Fibroblast of lung (primary cell): ENCODE measurements at regions not wholly inside any gene's neighbourhood (a gene's known extent, or its start where the extent isn't known, plus 50 kb on each side); places are given as distances from the start of the nearest gene placed in this dataset.
A peak's percentile ranks its signal among the peaks of the same experiment; 100 is the strongest.

Experiments used
- DNase-seq, 2 donors: peaks; one replicate each; pipeline versions ENCODE4 v3.0.0 to v3.0.0-alpha.2; 2010; ENCODE audit warnings: low read depth in 2 of 2
- H2AFZ ChIP-seq: 2 replicates; pipeline ENCODE4 v1.5.1; 2012; ENCODE audit warnings: low read length, control low read depth, inconsistent platforms
- H3K27ac ChIP-seq: 2 replicates; pipeline ENCODE4 v1.5.1; 2011; ENCODE audit warnings: low read length, control low read depth; ENCODE audit not compliant: insufficient read depth
- H3K27me3 ChIP-seq: 2 replicates; pipeline ENCODE4 v1.5.1; 2011; ENCODE audit warnings: mild to moderate bottlenecking, low read length; ENCODE audit not compliant: control insufficient read depth, insufficient read depth
- H3K36me3 ChIP-seq: 2 replicates; pipeline ENCODE4 v1.5.1; 2011; ENCODE audit warnings: low read length; ENCODE audit not compliant: control insufficient read depth, insufficient read depth
- H3K4me1 ChIP-seq: 2 replicates; pipeline ENCODE4 v1.5.1; 2011; ENCODE audit warnings: low read length; ENCODE audit not compliant: control insufficient read depth, insufficient read depth; ENCODE audit errors: extremely low read depth
- H3K4me2 ChIP-seq: 2 replicates; pipeline ENCODE4 v1.5.1; 2011; ENCODE audit warnings: low read length, control low read depth; ENCODE audit not compliant: insufficient read depth; ENCODE audit errors: extremely low read depth
- H3K4me3 ChIP-seq, 4 experiments: fragments of 200-600 bp in 1 of 4; sonication (generic) in 1 of 4; replicated peaks in 1 of 4; 2 replicates each; pipeline ENCODE4 v1.5.1; 2011 to 2016; ENCODE audit warnings: low read length in 4 of 4, low read depth in 3 of 4, mild to moderate bottlenecking in 3 of 4, control low read depth in 2 of 4, inconsistent platforms in 1 of 4, mixed read lengths in 1 of 4; ENCODE audit not compliant: insufficient read depth in 1 of 4; ENCODE audit errors: control extremely low read depth in 1 of 4
- H3K79me2 ChIP-seq: 2 replicates; pipeline ENCODE4 v1.5.1; 2012; ENCODE audit warnings: mild to moderate bottlenecking, low read length, inconsistent platforms; ENCODE audit not compliant: control insufficient read depth, insufficient read depth
- H3K9ac ChIP-seq: 2 replicates; pipeline ENCODE4 v1.5.1; 2011; ENCODE audit warnings: mild to moderate bottlenecking, low read length, control low read depth; ENCODE audit not compliant: insufficient read depth
- H3K9me3 ChIP-seq: 2 replicates; pipeline ENCODE4 v1.5.1; 2012; ENCODE audit warnings: low read depth, low read length; ENCODE audit not compliant: control insufficient read depth, insufficient read depth
- H4K20me1 ChIP-seq: 2 replicates; pipeline ENCODE4 v1.5.1; 2011; ENCODE audit warnings: low read length; ENCODE audit not compliant: control insufficient read depth, insufficient read depth; ENCODE audit errors: extremely low read depth
- EZH2 ChIP-seq: IDR thresholded peaks from 2 replicates; pipeline ENCODE4 v1.5.1; 2012; ENCODE audit warnings: low read length, control low read depth, mild to moderate bottlenecking; ENCODE audit errors: missing control alignments
- TF ChIP-seq, protein P1 (sequence below), 2 donors: IDR thresholded peaks in 1 of 2; conservative IDR thresholded peaks in 1 of 2; 1 replicate in 1 of 2; 2 replicates in 1 of 2; pipeline ENCODE4 v1.5.1; 2011 to 2012; ENCODE audit warnings: low read length in 2 of 2, control low read depth in 1 of 2, inconsistent platforms in 1 of 2, low read depth in 1 of 2, mild to moderate bottlenecking in 1 of 2

DNA sequence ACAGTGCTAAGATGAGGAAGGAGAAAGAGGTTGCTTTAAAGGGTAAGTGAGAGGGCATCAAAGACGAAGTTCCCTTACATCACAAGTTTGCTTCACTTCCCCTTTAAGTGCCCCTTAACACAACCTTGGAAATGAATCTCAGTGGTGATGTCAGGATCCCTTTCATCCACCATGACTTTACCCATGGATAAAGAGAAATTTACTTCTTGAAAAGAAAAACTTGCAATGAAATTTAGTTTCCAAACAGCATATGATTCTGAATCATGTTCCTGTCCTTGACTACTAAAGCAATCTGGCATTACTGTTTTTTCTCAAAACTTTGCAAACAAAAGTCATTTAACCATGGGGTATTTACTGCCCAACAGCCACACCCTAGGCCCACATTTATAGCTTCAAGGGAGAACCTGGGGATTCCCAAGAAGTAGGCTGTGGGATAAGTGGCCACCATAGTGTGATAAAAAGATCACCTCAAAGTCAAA lies 135.9 kb downstream of the ITGB8 start:
- no peak for TF ChIP-seq EZH2
- TF ChIP-seq, protein P1, sequence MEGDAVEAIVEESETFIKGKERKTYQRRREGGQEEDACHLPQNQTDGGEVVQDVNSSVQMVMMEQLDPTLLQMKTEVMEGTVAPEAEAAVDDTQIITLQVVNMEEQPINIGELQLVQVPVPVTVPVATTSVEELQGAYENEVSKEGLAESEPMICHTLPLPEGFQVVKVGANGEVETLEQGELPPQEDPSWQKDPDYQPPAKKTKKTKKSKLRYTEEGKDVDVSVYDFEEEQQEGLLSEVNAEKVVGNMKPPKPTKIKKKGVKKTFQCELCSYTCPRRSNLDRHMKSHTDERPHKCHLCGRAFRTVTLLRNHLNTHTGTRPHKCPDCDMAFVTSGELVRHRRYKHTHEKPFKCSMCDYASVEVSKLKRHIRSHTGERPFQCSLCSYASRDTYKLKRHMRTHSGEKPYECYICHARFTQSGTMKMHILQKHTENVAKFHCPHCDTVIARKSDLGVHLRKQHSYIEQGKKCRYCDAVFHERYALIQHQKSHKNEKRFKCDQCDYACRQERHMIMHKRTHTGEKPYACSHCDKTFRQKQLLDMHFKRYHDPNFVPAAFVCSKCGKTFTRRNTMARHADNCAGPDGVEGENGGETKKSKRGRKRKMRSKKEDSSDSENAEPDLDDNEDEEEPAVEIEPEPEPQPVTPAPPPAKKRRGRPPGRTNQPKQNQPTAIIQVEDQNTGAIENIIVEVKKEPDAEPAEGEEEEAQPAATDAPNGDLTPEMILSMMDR (conservative IDR thresholded peaks at IDR 0.05 in 1 of 2, IDR thresholded peaks at IDR 0.05 in 1 of 2; ENCODE audit: low read depth in 1 of 2, low read length in 2 of 2): no peak
- no peaks in the 10 kb centered on the region for H3K79me2 ChIP-seq
- H3K9ac ChIP-seq: no peak overlapping the region
- H3K9me3 ChIP-seq: no peaks in the 10 kb centered on the region
- no peak overlapping the region for H3K4me3 ChIP-seq
- H3K4me1 ChIP-seq: no peaks in the 10 kb centered on the region
- no peaks in the 10 kb centered on the region for H3K27me3 ChIP-seq
- no peak overlapping the region for H2AFZ ChIP-seq
- no peak for DNase-seq
- H4K20me1 ChIP-seq: no peaks in the 10 kb centered on the region
- H3K27ac ChIP-seq: no peak overlapping the region
- no peaks in the 10 kb centered on the region for H3K36me3 ChIP-seq
- H3K4me2 ChIP-seq: no peak overlapping the region

DNA sequence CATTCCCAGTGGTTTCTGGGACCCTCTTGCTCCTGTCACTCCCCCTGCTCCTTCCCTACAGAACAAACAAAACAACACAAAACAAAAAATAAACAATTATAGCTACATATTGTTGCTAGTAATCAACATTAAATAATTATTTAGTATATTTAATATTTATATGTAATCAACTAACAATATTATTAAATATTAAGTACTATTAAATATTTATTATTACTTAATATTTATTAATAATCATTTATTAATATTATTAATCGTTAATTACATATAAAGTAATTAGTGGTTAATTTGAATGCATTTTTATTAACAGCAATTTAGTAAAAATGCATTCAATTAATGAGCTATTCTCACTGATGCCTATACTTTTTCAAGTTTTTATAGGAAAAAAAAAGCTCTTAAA lies 139.4 kb downstream of the ITGB8 start:
- TF ChIP-seq, protein P1 (conservative IDR thresholded peaks at IDR 0.05 in 1 of 2, IDR thresholded peaks at IDR 0.05 in 1 of 2; ENCODE audit: low read depth in 1 of 2, low read length in 2 of 2): no peak
- TF ChIP-seq EZH2: no peak
- Histone ChIP-seq H2AFZ (no peak overlapping the region), H3K4me2 (no peak overlapping the region), H3K4me3 (no peak overlapping the region), H3K9me3 (no peaks in the 10 kb centered on the region), H3K27me3 (no peaks in the 10 kb centered on the region), H3K9ac (no peak overlapping the region), H4K20me1 (no peaks in the 10 kb centered on the region), H3K4me1 (no peaks in the 10 kb centered on the region), H3K36me3 (no peaks in the 10 kb centered on the region), H3K79me2 (no peaks in the 10 kb centered on the region), H3K27ac (no peak overlapping the region)
- no peak for DNase-seq

DNA sequence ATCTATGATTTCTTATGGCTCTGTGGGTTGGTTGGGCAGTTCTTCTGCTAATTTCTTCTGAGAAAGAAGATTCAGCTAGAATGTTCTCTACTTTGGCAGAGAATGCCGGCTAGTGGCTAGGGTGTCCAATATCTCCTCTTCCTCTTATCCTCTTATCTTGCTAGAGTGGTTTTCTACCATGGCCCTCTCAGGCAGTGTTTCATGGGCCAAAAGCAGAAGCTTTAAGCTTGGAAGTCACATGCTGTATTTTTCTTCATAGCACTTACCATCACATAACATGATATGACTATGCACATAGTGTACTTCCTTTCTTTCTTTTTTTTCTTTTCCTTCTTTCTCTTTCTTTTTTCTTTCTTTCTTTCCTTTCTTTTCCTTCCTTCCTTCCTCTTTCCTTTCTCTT lies 140.0 kb downstream of the ITGB8 start:
- Histone ChIP-seq H3K4me3 (no peak overlapping the region), H3K36me3 (no peaks in the 10 kb centered on the region), H3K9me3 (no peaks in the 10 kb centered on the region), H2AFZ (no peak overlapping the region), H4K20me1 (no peaks in the 10 kb centered on the region), H3K9ac (no peak overlapping the region), H3K4me2 (no peak overlapping the region), H3K4me1 (no peaks in the 10 kb centered on the region), H3K79me2 (no peaks in the 10 kb centered on the region), H3K27ac (no peak overlapping the region), H3K27me3 (no peaks in the 10 kb centered on the region)
- DNase-seq: peak in 1 of 2 donors; percentile 12
- no peak for TF ChIP-seq EZH2
- TF ChIP-seq, protein P1 (conservative IDR thresholded peaks at IDR 0.05 in 1 of 2, IDR thresholded peaks at IDR 0.05 in 1 of 2; ENCODE audit: low read depth in 1 of 2, low read length in 2 of 2): no peak
